Stimulated activated naive B cell treated with anti-CD40 and anti-IgM and Interleukin-4, amounts not matched to agents 10 μg/mL and 1 μg/mL and 100 μg/mL, for 72 hours (primary cell): ENCODE measurements at regions not wholly inside any gene's neighbourhood (a gene's known extent, or its start where the extent isn't known, plus 50 kb on each side); places are given as distances from the start of the nearest gene placed in this dataset.

ENCODE experiments used
- ATAC-seq, 2 donors: fragments of 150-1000 bp; cut with Tn5 transposase; replicated peaks; 2 replicates each; pipeline ENCODE4 v1.10.0; 2021; ENCODE audit warnings: moderate library complexity in 1 of 2
- DNase-seq: peaks from one replicate; pipeline ENCODE4 v3.0.0; 2021
- H3K27ac Mint-ChIP-seq: one replicate; pipeline ENCODE4 v1.8.0; 2022; ENCODE audit warnings: mild to moderate bottlenecking, mixed read lengths
- H3K27me3 Mint-ChIP-seq, 2 donors: one replicate each; pipeline ENCODE4 v1.8.0; 2022; ENCODE audit warnings: mixed read lengths in 2 of 2
- H3K36me3 Mint-ChIP-seq, 2 donors: one replicate each; pipeline ENCODE4 v1.8.0; 2022; ENCODE audit warnings: mixed read lengths in 2 of 2, mild to moderate bottlenecking in 1 of 2
- H3K4me1 Mint-ChIP-seq, 2 donors: one replicate each; pipeline ENCODE4 v1.8.0; 2022; ENCODE audit warnings: mixed read lengths in 2 of 2, mild to moderate bottlenecking in 1 of 2
- H3K4me3 Mint-ChIP-seq, 2 donors: one replicate each; pipeline ENCODE4 v1.8.0; 2022; ENCODE audit warnings: mild to moderate bottlenecking in 2 of 2, mixed read lengths in 2 of 2, moderate library complexity in 1 of 2
- H3K9me3 Mint-ChIP-seq, 2 donors: one replicate each; pipeline ENCODE4 v1.8.0; 2022; ENCODE audit warnings: mixed read lengths in 2 of 2, mild to moderate bottlenecking in 1 of 2

- ATAC-seq = no peak
- H3K36me3 Mint-ChIP-seq = peaks cover 38 to 46% of the 10 kb centered on the region in 2 donors
- no peak overlapping the region for H3K4me3 Mint-ChIP-seq
- no peaks in the 10 kb centered on the region for H3K4me1 Mint-ChIP-seq
- no peak overlapping the region for H3K27ac Mint-ChIP-seq
- DNase-seq = no peak
- H3K9me3 Mint-ChIP-seq = peaks cover 37 to 44% of the 10 kb centered on the region in 2 donors
- H3K27me3 Mint-ChIP-seq = no peaks in the 10 kb centered on the region
These were observed 51.4 kb upstream of the GMDS start for GRCh38 chr6:2296781-2297180.
